ENCODE measurements at regions not wholly inside any gene's neighbourhood (a gene's known extent, or its start where the extent isn't known, plus 50 kb on each side); places are given as distances from the start of the nearest gene placed in this dataset.

GRCh38 chr2:126224776-126225175, 431.2 kb upstream of the GYPC start (continued):
- no peak for TF ChIP-seq ZNF138 (CRISPR knock-in tag; conservative IDR thresholded peaks at IDR 0.05)
- no peak for TF ChIP-seq E2F5 (CRISPR knock-in tag; IDR thresholded peaks at IDR 0.05)
- TF ChIP-seq FOXJ3 (CRISPR knock-in tag; IDR thresholded peaks at IDR 0.05; ENCODE audit: borderline replicate concordance), result no peak
- TF ChIP-seq KAT7 (CRISPR knock-in tag; IDR thresholded peaks at IDR 0.05; ENCODE audit: borderline replicate concordance), result no peak
- no peak for TF ChIP-seq TEAD4 (CRISPR knock-in tag; IDR thresholded peaks at IDR 0.05)
- TF ChIP-seq ESRRA (CRISPR knock-in tag; IDR thresholded peaks at IDR 0.05; ENCODE audit: borderline replicate concordance), result no peak

- H3K9me3 Mint-ChIP-seq, result peaks cover 80% of the 10 kb centered on the region
- H3K4me1 Mint-ChIP-seq, result no peaks in the 10 kb centered on the region
- peaks cover 40% of the 10 kb centered on the region for H3K36me3 Mint-ChIP-seq
- POLR2A ChIA-PET, result interaction anchor here (0.7 kb wide), 1 partner anchor 456 kb away, joined by 3 read pairs; no protein-coding TSS in a partner anchor
- no peak overlapping the region for H3K27ac Mint-ChIP-seq
- DNase-seq (ENCODE audit: low spot score), result no peak
- CTCF ChIA-PET, result interaction anchor here (0.9 kb wide), 1 partner anchor 301 kb away, joined by 3 read pairs; no protein-coding TSS in a partner anchor
- ATAC-seq, result peak; percentile 59; the same call in 1 of the 2 replicates
- H3K27me3 Mint-ChIP-seq (ENCODE audit: low read depth), result peaks cover 3% of the 10 kb centered on the region; the same call in 1 of the 2 replicates
- TF ChIP-seq ZNF396 (CRISPR knock-in tag; IDR thresholded peaks at IDR 0.05; ENCODE audit: borderline replicate concordance) (no peak), NFYB (CRISPR knock-in tag; conservative IDR thresholded peaks at IDR 0.05; ENCODE audit: low read depth) (no peak)
- no peak overlapping the region for H3K4me3 Mint-ChIP-seq
Measured at GRCh38 chr2:126227250-126227649, 428.7 kb upstream of the GYPC start.

GRCh38 chr2:126228531-126228930, 427.4 kb upstream of the GYPC start:
- ATAC-seq (no peak), DNase-seq (ENCODE audit: low spot score) (no peak)
- Mint-ChIP-seq H3K27ac (no peak overlapping the region), H3K27me3 (ENCODE audit: low read depth) (peaks cover 3% of the 10 kb centered on the region; the same call in 1 of the 2 replicates), H3K36me3 (peaks cover 45% of the 10 kb centered on the region), H3K9me3 (peaks cover 75% of the 10 kb centered on the region), H3K4me1 (no peaks in the 10 kb centered on the region), H3K4me3 (no peak overlapping the region)
- ChIA-PET CTCF (no interaction called here), POLR2A (no interaction called here)
- TF ChIP-seq OVOL2 (CRISPR knock-in tag; IDR thresholded peaks at IDR 0.05; ENCODE audit: borderline replicate concordance) (no peak), IRF1 (CRISPR knock-in tag; IDR thresholded peaks at IDR 0.05) (no peak), FOXP1 (CRISPR knock-in tag; IDR thresholded peaks at IDR 0.05; ENCODE audit: borderline replicate concordance) (no peak), ARID4B (CRISPR knock-in tag; IDR thresholded peaks at IDR 0.05; ENCODE audit: borderline replicate concordance) (no peak), ZNF121 (CRISPR knock-in tag; IDR thresholded peaks at IDR 0.05) (no peak), ZNF263 (CRISPR knock-in tag; IDR thresholded peaks at IDR 0.05; ENCODE audit: low read depth) (no peak), MYBL2 (CRISPR knock-in tag; IDR thresholded peaks at IDR 0.05) (no peak), ZNF512 (CRISPR knock-in tag; IDR thresholded peaks at IDR 0.05; ENCODE audit: borderline replicate concordance) (no peak)

Measured in WTC11 (cell line).